ENCODE measurements at regions not wholly inside any gene's neighbourhood (a gene's known extent, or its start where the extent isn't known, plus 50 kb on each side); places are given as distances from the start of the nearest gene placed in this dataset.

- H2AFZ ChIP-seq (ENCODE audit: insufficient read depth, low read depth, low read length, poor library complexity, severe bottlenecking): no peak overlapping the region
- peaks cover 24% of the 10 kb centered on the region for H3K27me3 Mint-ChIP-seq
- no peak overlapping the region for H3K4me3 Mint-ChIP-seq
- ATAC-seq (ENCODE audit: low read depth): no peak
- H3K9me3 Mint-ChIP-seq (ENCODE audit: insufficient read depth): peaks cover 16% of the 10 kb centered on the region
- CTCF ChIA-PET: no interaction called here
- H3K4me3 ChIP-seq (ENCODE audit: control extremely low read depth in 1 of 5, extremely low read depth in 1 of 5, insufficient read depth in 1 of 5, low read depth in 2 of 5, low read length in 4 of 5): no peak overlapping the region
- peaks cover 5% of the 10 kb centered on the region for H3K4me1 Mint-ChIP-seq
- 77% methylated on average over 21 of the region's 21 CpGs for WGBS (ENCODE audit: insufficient coverage)
- H3K36me3 ChIP-seq (replicated peaks in 1 of 2; ENCODE audit: control extremely low read depth in 1 of 2, control insufficient read depth in 1 of 2, extremely low read depth in 1 of 2, insufficient read depth in 2 of 2, low read length in 1 of 2): no peaks in the 10 kb centered on the region
- H3K27me3 ChIP-seq (replicated peaks in 1 of 4; ENCODE audit: control extremely low read depth in 1 of 4, control insufficient read depth in 3 of 4, insufficient read depth in 4 of 4, low read length in 3 of 4): peaks cover 0 to 12% (median 2%) of the 10 kb centered on the region in 4 experiments
- H3K9me3 ChIP-seq (ENCODE audit: control extremely low read depth in 1 of 3, control insufficient read depth in 2 of 3, insufficient read depth in 1 of 3, low read length in 2 of 3): peaks cover 0 to 42% (median 13%) of the 10 kb centered on the region in 3 donors
- no peaks in the 10 kb centered on the region for H3K79me2 ChIP-seq (ENCODE audit: control insufficient read depth, insufficient read depth, low read length)
- peaks cover 0 to 4% of the 10 kb centered on the region in 2 donors for H3K4me1 ChIP-seq (ENCODE audit: control insufficient read depth in 2 of 2, insufficient read depth in 2 of 2, low read length in 2 of 2)
- DNase-seq: no peak
- no peak overlapping the region for H3K4me2 ChIP-seq (replicated peaks; ENCODE audit: low read depth, low read length, poor library complexity, severe bottlenecking)
- no peak overlapping the region for H3K27ac Mint-ChIP-seq
- no peak overlapping the region for H3K9ac ChIP-seq (ENCODE audit: low read length)
- TF ChIP-seq CTCF (IDR thresholded peaks at IDR 0.05): no peak
- TF ChIP-seq EZH2 (IDR thresholded peaks at IDR 0.05; ENCODE audit: borderline replicate concordance, insufficient read depth, low read depth, low read length, poor library complexity, severe bottlenecking): no peak
- intact Hi-C loops (cut with micrococcal nuclease): no loop called here
- POLR2A ChIA-PET: no interaction called here
- no peak overlapping the region for H3K27ac ChIP-seq (ENCODE audit: low read length in 2 of 2)
- H4K20me1 ChIP-seq (ENCODE audit: control insufficient read depth, insufficient read depth, low read length, poor library complexity, severe bottlenecking): no peaks in the 10 kb centered on the region
Measured at GRCh38 chr14:104238424-104239184, 100.2 kb downstream of the KIF26A start.

- Histone ChIP-seq H3K4me3 (ENCODE audit: control extremely low read depth in 1 of 5, extremely low read depth in 1 of 5, insufficient read depth in 1 of 5, low read depth in 2 of 5, low read length in 4 of 5) (no peak overlapping the region), H2AFZ (ENCODE audit: insufficient read depth, low read depth, low read length, poor library complexity, severe bottlenecking) (no peak overlapping the region), H3K79me2 (ENCODE audit: control insufficient read depth, insufficient read depth, low read length) (no peaks in the 10 kb centered on the region), H3K4me1 (ENCODE audit: control insufficient read depth in 2 of 2, insufficient read depth in 2 of 2, low read length in 2 of 2) (peaks cover 0 to 4% of the 10 kb centered on the region in 2 donors), H3K9ac (ENCODE audit: low read length) (no peak overlapping the region), H4K20me1 (ENCODE audit: control insufficient read depth, insufficient read depth, low read length, poor library complexity, severe bottlenecking) (no peaks in the 10 kb centered on the region), H3K27me3 (replicated peaks in 1 of 4; ENCODE audit: control extremely low read depth in 1 of 4, control insufficient read depth in 3 of 4, insufficient read depth in 4 of 4, low read length in 3 of 4) (peaks cover 0 to 16% (median 2%) of the 10 kb centered on the region in 4 experiments), H3K27ac (ENCODE audit: low read length in 2 of 2) (no peak overlapping the region), H3K36me3 (replicated peaks in 1 of 2; ENCODE audit: control extremely low read depth in 1 of 2, control insufficient read depth in 1 of 2, extremely low read depth in 1 of 2, insufficient read depth in 2 of 2, low read length in 1 of 2) (no peaks in the 10 kb centered on the region), H3K9me3 (ENCODE audit: control extremely low read depth in 1 of 3, control insufficient read depth in 2 of 3, insufficient read depth in 1 of 3, low read length in 2 of 3) (peaks cover 0 to 41% (median 10%) of the 10 kb centered on the region in 3 donors), H3K4me2 (replicated peaks; ENCODE audit: low read depth, low read length, poor library complexity, severe bottlenecking) (no peak overlapping the region)
- intact Hi-C loops (cut with micrococcal nuclease): no loop called here
- H3K9me3 Mint-ChIP-seq (ENCODE audit: insufficient read depth): peaks cover 13% of the 10 kb centered on the region
- no peak overlapping the region for H3K4me3 Mint-ChIP-seq
- ChIA-PET CTCF (no interaction called here), POLR2A (no interaction called here)
- H3K4me1 Mint-ChIP-seq: peaks cover 5% of the 10 kb centered on the region
- DNase-seq (no peak), ATAC-seq (ENCODE audit: low read depth) (no peak)
- WGBS (ENCODE audit: insufficient coverage): 66% methylated on average over 7 of the region's 8 CpGs
- no peak overlapping the region for H3K27ac Mint-ChIP-seq
- H3K27me3 Mint-ChIP-seq: peaks cover 24% of the 10 kb centered on the region
- TF ChIP-seq EZH2 (IDR thresholded peaks at IDR 0.05; ENCODE audit: borderline replicate concordance, insufficient read depth, low read depth, low read length, poor library complexity, severe bottlenecking): no peak
- no peak for TF ChIP-seq CTCF (IDR thresholded peaks at IDR 0.05)
Measured at GRCh38 chr14:104239185-104239775, 100.9 kb downstream of the KIF26A start.
